Neural crest cell (in vitro differentiated cells): ENCODE measurements at regions not wholly inside any gene's neighbourhood (a gene's known extent, or its start where the extent isn't known, plus 50 kb on each side); places are given as distances from the start of the nearest gene placed in this dataset.
"Not testable (repeated sequence)": the region's sequence is repeated elsewhere in the genome, so short reads cannot be mapped to it uniquely, and the experiment has no call there.

Experiments used
- DNase-seq: peaks from one replicate; pipeline ENCODE4 v3.0.0; 2021; ENCODE audit warnings: low read depth, mixed read lengths, low spot score
- H3K27ac Mint-ChIP-seq: one replicate; pipeline ENCODE4 v1.8.0; 2021; ENCODE audit warnings: mild to moderate bottlenecking, mixed read lengths; ENCODE audit not compliant: unreplicated experiment
- H3K27me3 Mint-ChIP-seq: 2 replicates; pipeline ENCODE4 v1.8.0; 2021; ENCODE audit warnings: low read depth, mild to moderate bottlenecking, mixed read lengths
- H3K36me3 Mint-ChIP-seq: 2 replicates; pipeline ENCODE4 v1.8.0; 2021; ENCODE audit warnings: low read depth, mild to moderate bottlenecking, mixed read lengths
- H3K4me1 Mint-ChIP-seq: 2 replicates; pipeline ENCODE4 v1.8.0; 2021; ENCODE audit warnings: mixed read lengths
- H3K4me3 Mint-ChIP-seq: one replicate; pipeline ENCODE4 v1.8.0; 2021; ENCODE audit warnings: mild to moderate bottlenecking, mixed read lengths
- H3K9me3 Mint-ChIP-seq: 2 replicates; pipeline ENCODE4 v1.8.0; 2021; ENCODE audit warnings: mixed read lengths
- TF ChIP-seq, protein P1 (sequence below): fragments of 200-600 bp; sonication (generic); conservative IDR thresholded peaks from 2 replicates; pipeline ENCODE4 v1.5.0; 2021; ENCODE audit warnings: antibody characterized with exemption, mild to moderate bottlenecking

DNA sequence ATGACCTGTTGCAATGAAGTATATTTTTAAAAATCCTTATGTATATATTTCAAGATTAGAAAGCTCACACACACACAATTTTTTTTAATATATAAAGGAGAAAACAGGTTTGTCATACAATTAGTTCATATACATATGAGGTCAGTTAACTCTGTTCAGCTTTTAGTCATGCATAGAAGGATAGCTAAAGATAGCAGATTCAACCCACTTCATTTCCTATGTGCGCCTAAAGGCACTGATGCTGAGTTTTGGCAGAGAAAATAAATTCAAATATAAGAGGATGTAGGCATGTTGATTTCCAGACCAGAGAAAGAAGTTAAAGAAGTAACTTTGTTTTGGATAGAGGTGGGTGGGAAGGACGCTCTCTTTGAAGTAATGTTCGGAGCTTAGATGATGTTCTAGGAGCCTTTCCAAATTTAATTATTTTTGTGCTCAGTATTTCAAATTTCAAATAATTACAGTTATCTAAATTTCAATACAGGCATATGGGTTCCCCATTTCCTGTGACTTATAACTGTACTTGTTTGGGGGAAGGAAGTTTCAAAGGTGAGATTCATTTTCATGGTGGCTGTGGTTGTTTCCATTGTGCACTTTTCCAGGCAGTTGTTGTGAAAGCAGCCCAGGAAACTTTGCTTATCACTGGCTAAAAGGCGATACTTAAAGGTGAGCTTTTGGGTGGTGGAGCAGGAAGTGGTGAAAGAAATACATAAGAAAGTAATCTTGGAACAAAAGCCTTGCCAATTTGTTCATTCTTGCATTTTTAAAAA lies 523.4 kb upstream of the FANCL start:
- TF ChIP-seq, protein P1, sequence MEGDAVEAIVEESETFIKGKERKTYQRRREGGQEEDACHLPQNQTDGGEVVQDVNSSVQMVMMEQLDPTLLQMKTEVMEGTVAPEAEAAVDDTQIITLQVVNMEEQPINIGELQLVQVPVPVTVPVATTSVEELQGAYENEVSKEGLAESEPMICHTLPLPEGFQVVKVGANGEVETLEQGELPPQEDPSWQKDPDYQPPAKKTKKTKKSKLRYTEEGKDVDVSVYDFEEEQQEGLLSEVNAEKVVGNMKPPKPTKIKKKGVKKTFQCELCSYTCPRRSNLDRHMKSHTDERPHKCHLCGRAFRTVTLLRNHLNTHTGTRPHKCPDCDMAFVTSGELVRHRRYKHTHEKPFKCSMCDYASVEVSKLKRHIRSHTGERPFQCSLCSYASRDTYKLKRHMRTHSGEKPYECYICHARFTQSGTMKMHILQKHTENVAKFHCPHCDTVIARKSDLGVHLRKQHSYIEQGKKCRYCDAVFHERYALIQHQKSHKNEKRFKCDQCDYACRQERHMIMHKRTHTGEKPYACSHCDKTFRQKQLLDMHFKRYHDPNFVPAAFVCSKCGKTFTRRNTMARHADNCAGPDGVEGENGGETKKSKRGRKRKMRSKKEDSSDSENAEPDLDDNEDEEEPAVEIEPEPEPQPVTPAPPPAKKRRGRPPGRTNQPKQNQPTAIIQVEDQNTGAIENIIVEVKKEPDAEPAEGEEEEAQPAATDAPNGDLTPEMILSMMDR: no peak

DNA sequence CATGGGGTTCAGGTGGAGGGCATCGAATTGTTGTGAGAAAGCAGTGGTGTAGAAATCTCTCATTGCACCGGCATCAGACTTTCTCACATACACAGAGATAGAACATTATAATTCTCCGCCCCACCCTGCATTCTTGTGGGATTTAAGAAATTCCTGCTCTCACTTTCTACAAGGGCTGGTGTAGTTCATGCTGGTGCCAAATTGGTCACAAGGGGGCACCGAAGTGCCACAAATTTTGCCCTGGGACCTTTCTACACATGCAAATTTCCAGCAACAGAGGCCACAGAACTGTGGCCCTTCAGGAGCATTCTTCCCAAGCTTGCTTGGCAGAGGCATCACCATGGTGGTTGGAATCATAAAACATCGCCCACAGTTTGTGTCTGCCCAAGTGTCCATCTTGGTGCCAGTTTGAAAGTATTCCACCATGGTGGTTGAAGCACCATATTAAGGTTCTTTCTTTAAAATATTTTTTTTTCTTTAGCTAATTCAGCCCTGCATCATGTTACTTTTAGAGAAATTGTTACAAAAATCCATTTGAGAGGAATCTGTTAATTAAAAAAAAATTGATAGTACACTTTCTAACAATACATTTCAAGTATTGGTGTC lies 521.2 kb upstream of the FANCL start:
- Mint-ChIP-seq H3K4me1 (no peaks in the 10 kb centered on the region), H3K4me3 (no peak overlapping the region), H3K9me3 (no peaks in the 10 kb centered on the region), H3K27me3 (peaks cover 2% of the 10 kb centered on the region), H3K36me3 (no peaks in the 10 kb centered on the region), H3K27ac (no peak overlapping the region)
- peak; percentile 60 for DNase-seq
- TF ChIP-seq, protein P1: peak; percentile 87

More for the DNA sequence above, 523.4 kb upstream of the FANCL start:
- Mint-ChIP-seq H3K36me3 (no peaks in the 10 kb centered on the region), H3K27ac (no peak overlapping the region), H3K4me3 (no peak overlapping the region), H3K4me1 (peaks cover 6% of the 10 kb centered on the region), H3K27me3 (peaks cover 2% of the 10 kb centered on the region), H3K9me3 (no peaks in the 10 kb centered on the region)
- no peak for DNase-seq

DNA sequence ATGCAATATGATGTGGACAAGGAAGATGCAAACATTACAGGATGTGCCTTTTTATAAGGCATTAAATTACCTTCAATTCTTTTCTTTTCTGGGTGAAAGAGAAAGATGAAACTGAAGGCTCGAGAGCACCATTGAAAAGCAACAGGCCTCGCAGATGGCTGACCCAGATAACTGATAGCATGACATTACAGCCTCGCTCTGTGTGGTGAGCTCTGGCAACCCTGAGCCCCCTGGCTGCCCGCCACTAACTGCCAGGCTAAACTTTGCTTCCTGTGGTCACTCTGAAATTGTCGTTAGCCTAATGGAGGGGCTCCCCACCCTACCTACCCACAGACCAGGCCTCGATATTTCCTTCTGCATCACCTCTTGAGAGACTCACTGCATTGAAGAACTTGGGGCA lies 516.8 kb upstream of the FANCL start:
- H3K27me3 Mint-ChIP-seq: no peaks in the 10 kb centered on the region
- H3K36me3 Mint-ChIP-seq: no peaks in the 10 kb centered on the region
- no peaks in the 10 kb centered on the region for H3K9me3 Mint-ChIP-seq
- no peak for DNase-seq
- H3K27ac Mint-ChIP-seq: no peak overlapping the region
- no peaks in the 10 kb centered on the region for H3K4me1 Mint-ChIP-seq
- TF ChIP-seq, protein P1: no peak
- no peak overlapping the region for H3K4me3 Mint-ChIP-seq

- Mint-ChIP-seq H3K27ac (no peak overlapping the region), H3K4me3 (no peak overlapping the region), H3K27me3 (no peaks in the 10 kb centered on the region), H3K9me3 (peaks cover 6% of the 10 kb centered on the region), H3K4me1 (no peaks in the 10 kb centered on the region), H3K36me3 (no peaks in the 10 kb centered on the region)
- no peak for DNase-seq
- TF ChIP-seq, protein P1: no peak
These were observed 515.2 kb upstream of the FANCL start for GRCh38 chr2:58756336-58756735.

DNA sequence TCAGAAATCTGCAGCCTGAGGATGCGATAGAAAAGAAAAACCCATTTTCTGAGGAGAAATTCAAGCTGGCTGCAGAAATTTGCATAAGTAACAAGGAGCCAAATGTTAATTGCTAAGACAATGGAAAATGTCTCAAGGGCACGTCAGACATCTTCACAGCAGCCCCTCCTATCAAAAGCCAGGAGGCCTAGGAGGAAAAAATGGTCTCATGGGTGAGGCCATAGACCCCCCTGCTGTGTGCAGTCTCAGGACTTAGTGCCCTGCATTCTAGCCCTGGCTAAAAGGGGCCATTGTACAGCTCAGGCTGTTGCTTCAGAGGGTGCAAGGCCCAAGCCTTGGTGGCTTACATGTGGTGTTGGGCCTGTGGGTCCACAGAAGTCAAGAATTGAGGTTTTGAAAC lies 511.4 kb upstream of the FANCL start:
- not testable (repeated sequence) for H3K4me3 Mint-ChIP-seq, H3K27ac Mint-ChIP-seq, H3K4me1 Mint-ChIP-seq, H3K27me3 Mint-ChIP-seq, DNase-seq, H3K36me3 Mint-ChIP-seq, H3K9me3 Mint-ChIP-seq

GRCh38 chr2:58751676-58752075 lies 510.6 kb upstream of the FANCL start:
- H3K36me3 Mint-ChIP-seq, H3K27me3 Mint-ChIP-seq, H3K27ac Mint-ChIP-seq, H3K4me3 Mint-ChIP-seq, DNase-seq, H3K9me3 Mint-ChIP-seq, H3K4me1 Mint-ChIP-seq: not testable (repeated sequence)
